ENCODE measurements at regions not wholly inside any gene's neighbourhood (a gene's known extent, or its start where the extent isn't known, plus 50 kb on each side); places are given as distances from the start of the nearest gene placed in this dataset.
"Not testable (repeated sequence)": the region's sequence is repeated elsewhere in the genome, so short reads cannot be mapped to it uniquely, and the experiment has no call there.

- DNase-seq (ENCODE audit: low read depth in 2 of 2), result no peak
Measured at GRCh38 chr13:21911646-21912298, 240.9 kb downstream of the FGF9 start.

GRCh38 chr13:21913010-21913409, 242.1 kb downstream of the FGF9 start:
- DNase-seq (ENCODE audit: low read depth in 2 of 2), result no peak

- no peak for DNase-seq (ENCODE audit: low read depth in 2 of 2)
Measured at GRCh38 chr13:21917086-21918015, 246.5 kb downstream of the FGF9 start.

DNA sequence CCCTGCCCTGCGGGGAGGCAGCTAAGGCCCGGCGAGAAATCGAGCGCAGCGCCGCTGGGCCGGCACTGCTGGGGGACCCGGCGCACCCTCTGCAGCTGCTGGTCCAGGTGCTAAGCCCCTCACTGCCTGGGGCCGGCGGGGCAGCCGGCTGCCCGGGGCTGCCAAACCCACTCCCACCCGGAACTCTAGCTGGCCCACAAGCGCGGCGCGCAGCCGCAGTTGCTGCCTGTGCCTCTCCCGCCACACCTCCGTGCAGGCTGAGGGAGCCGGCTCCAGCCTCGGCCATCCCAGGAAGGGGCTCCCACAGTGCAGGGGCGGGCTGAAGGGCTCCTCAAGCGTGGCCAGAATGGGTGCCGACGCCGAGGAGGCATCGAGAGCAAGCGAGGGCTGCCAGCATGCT, 249.9 kb downstream of the FGF9 start:
- not testable (repeated sequence) for DNase-seq (ENCODE audit: low read depth in 2 of 2)

DNA sequence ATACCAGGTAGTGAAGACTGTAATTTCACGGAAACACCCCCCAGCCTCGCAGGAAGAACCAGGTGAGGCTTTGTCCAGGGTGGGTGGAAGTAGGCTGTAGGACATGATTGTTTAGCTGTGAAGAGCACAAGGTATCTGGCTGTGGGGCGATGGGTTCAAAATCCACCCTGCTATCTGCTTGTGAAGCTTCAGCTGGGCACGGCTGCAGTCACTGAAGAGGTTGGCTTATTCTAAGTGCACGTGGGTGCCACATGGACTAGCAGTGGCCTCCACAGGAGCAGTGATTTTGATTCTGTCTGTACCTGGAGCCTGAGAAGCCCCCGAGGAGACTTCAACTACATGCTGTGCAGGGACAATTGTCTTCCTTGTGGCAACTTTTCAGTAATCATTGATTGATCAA, 254.1 kb downstream of the FGF9 start:
- no peak for DNase-seq (ENCODE audit: low read depth in 2 of 2)

DNA sequence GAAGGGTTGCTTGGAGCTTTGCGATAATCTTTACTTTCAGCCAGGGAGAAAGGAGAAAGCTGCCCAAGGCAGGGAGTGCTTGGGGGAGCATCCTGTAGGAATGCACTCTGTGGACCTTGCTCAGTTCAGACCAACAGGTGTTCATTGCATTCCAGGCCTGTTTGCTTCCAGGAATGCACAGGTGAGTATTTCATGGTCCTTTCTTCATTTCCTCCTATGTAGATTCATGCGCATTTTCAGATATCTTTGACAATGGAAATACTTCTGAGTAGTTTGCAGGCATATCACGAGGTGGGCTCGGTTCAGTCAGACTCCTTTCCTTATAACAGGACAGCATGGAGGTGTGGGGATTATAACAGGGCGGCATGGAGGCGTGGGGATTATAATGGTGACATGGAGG, 254.8 kb downstream of the FGF9 start:
- DNase-seq (ENCODE audit: low read depth in 2 of 2), result no peak

GRCh38 chr13:21929400-21929799, 258.5 kb downstream of the FGF9 start:
- no peak for DNase-seq (ENCODE audit: low read depth in 2 of 2)

GRCh38 chr13:21930536-21930935, 259.7 kb downstream of the FGF9 start:
- DNase-seq (ENCODE audit: low read depth in 2 of 2), result no peak

DNA sequence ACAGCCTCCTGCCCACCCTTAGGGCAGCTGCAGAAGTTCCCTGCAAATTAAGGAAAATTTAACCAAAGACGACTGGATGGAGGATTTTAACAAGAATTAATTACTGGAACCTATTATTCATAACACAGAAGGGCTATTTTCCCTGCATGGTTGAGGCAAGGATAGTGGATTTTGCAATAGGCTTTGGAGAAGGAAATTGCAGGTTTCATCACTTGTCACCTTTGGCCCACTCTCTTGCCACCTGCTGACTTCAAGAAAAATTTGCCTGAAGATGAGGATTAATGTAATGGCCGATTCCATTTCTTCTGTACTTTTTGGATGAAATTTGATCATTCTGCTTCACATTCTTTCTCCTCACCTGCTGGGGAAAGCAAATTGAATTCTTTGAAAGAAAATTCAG, 261.7 kb downstream of the FGF9 start:
- no peak for DNase-seq (ENCODE audit: low read depth in 2 of 2)

DNA sequence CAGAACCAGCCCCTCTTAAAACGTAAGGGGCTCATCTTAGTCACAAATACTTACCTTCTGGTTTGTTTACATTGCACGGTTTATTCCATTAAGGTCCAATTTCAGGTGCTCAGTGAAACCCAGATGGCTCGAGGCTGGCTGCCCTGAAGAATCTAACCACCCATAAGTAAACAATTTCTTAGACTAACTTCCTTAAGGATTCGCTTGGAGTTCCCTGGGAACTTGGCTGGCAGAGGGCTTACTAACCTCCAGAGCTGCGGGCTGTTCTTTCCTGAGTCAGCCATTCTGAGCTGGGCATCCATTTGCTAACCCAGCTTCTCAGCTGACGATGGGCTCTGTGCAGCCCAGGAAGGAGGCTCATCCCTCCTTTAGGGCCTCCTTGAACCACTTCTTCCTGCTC, 262.1 kb downstream of the FGF9 start:
- no peak for DNase-seq (ENCODE audit: low read depth in 2 of 2)

- DNase-seq (ENCODE audit: low read depth in 2 of 2), result no peak
Measured at GRCh38 chr13:21934284-21934683, 263.4 kb downstream of the FGF9 start.

- DNase-seq (ENCODE audit: low read depth in 2 of 2), result no peak
Measured at GRCh38 chr13:21936674-21937073, 265.8 kb downstream of the FGF9 start.

DNA sequence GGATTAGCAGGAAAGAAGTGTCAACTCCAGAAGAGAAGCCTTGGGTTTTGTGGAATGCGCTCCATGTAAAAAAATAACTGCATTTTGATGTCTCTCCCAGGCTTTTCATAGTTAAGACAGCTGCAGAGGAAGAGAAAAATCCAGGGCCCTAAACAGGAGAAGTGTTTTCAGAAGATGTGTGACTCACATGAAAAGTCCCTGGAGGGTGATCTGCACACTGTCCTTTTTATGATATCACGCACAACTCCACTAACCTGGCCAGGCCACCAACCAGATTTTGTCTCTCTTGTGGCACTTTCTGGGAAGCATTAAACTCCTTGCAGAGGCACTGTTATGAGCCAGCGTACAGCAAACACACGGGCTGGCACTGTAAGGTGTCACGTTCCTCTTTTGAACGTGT, 267.3 kb downstream of the FGF9 start:
- no peak for DNase-seq (ENCODE audit: low read depth in 2 of 2)

- DNase-seq (ENCODE audit: low read depth in 2 of 2), result no peak
Measured at GRCh38 chr13:21938636-21939035, 267.8 kb downstream of the FGF9 start.

- DNase-seq (ENCODE audit: low read depth in 2 of 2), result no peak
Measured at GRCh38 chr13:21942061-21942460, 271.2 kb downstream of the FGF9 start.

DNA sequence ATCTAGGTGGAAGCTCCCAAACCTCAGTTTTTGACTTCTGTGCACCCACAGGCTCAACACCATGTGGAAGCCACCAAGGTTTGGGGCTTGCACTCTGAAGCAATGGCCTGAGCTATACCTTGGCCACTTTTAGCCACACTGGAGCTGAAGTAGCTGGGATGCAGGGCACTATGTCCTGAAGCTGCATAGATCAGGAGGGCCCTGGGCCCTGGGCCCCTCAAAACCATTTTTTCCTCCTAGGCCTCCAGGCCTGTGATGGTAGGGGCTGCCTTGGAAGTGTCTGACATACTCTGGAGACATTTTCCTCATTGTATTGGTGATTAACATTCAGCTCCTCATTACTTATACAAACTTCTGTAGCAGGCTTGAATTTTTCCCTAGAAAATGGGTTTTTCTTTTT, 273.7 kb downstream of the FGF9 start:
- no peak for DNase-seq (ENCODE audit: low read depth in 2 of 2)

DNA sequence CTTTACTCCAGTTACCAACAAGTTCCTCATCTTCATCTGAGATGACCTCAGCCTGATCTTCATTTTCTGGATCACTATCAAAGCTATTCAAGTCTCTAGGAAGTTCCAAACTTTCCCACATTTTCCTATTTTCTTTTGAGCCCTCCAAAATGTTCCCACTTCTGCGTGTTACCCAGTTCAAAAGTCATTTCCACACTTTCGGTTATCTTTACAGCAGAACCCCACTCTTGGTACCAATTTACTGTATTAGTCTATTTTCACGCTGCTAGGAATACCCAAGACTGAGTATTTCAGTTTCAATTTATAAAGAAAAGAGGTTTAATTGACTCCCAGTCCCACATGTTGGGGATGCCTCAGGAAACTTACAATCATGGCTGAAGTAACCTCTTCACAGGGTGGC, 274.3 kb downstream of the FGF9 start:
- no peak for DNase-seq (ENCODE audit: low read depth in 2 of 2)

DNA sequence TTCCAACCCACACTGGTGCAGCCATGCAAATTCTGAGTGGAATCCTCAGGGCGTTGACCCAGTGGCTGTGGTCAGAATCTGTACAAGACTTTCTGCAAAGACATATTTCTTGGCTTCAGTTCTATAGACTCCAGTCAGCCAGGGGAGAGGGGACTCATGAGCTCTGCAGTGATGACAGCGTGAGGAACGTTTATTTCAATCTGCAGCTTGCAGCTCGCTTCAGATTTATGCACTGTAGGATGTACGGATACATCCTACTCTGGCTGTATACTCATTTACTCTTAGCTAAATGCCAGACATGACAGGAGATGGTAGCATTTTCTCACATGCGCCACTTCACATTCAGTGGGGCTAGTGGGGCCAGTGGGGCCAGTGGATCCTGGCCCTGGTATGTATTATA, 276.1 kb downstream of the FGF9 start:
- no peak for DNase-seq (ENCODE audit: low read depth in 2 of 2)

DNA sequence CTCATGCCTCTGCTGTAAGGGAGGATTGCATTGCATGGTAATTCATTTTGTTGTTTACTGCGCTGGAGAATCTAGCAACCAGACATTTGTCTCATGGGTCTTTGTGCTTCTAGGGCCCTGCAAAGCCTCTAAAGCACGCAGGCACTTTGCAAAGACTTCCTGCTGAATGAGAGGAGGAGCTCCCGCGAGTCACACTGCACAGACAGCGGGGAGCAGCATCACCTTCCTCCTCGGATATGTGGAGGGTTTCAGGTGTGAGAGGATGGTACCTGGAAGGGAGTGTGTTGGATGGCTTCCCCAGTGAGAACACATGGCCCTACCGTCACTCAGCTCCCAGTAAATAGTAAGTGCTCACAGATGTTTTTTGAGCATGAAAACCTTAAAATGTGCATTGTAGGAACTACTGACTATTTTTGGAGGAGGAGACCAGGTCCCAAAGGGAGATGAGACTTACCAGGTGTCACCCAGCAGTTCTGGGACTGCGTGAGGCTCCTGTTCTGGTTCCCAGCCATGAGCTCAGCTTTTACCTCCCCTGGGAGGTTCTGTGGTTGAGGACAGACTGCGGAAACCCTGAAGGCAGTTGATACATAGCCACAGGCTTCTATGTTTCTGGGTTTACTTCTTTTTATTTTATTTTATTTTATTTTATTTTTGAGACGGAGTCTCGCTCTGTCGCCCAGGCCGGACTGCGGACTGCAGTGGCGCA, 278.0 kb downstream of the FGF9 start:
- no peak for DNase-seq (ENCODE audit: low read depth in 2 of 2)

DNA sequence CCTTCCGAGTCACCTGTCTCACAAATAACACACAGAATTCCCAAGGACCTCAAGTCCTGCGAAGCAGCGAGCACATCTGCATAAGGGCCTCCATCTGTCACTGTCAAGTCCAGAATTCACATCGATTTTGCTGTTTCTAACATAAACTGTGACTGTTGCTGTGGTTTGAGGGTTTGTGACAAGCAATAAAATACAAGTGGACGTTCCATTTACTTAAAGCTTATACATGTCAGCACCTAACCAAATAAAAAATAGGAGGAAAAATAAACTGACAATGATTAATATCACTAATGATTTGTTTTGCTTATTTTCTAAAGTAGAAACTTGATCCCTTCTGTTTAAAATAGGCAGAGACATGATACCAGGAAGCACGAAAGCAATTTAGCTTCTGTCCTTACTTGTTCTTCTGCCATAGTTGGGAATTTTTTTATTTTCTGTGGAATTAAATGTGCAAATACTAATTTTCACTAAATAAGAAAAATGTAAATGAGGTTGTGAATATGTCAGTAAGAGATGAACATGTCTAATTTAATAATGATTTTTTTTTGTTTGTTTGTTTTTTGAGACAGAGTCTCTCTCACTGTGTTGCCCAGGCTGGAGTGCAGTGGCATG, 279.1 kb downstream of the FGF9 start:
- no peak for DNase-seq (ENCODE audit: low read depth in 2 of 2)

DNA sequence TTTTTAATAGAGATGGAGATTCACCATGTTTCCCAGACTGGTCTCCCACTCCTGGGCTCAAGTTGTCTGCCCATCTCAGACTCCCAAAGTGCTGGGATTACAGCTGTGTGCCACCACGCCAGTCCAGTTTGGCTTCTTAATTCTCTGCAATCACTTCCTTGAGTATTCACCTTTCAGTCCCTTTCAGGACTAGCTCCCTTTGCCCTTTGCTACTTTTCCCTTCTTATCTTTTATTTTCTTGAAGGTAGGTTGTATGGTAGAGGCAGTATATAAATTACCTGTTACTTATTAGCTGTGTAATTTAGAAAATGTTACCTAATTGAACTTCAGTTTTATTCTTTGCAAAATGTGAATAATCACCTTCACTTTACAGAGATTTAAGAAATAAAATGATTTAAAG, 285.8 kb downstream of the FGF9 start:
- DNase-seq (ENCODE audit: low read depth in 2 of 2), result no peak

DNA sequence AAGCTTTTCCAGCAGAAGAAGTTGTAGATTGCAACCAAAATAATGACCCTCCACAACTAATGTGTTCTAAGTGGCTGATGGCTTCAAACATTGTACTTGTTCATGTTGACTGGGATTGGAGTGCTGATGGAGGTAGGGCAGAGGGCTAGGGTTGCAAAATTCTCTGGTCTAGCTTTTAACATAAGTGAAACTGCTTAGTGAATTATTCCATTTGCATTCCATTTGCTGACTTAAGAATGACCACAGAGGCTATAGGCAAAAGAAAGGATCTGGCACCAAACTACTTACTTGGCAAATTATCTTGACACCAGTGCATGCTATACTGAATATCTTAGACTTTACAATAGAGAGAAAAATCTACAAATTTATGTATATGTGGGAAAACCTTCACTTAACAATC, 287.0 kb downstream of the FGF9 start:
- DNase-seq (ENCODE audit: low read depth in 2 of 2), result no peak

All from activated CD4-positive, alpha-beta T cell treated with anti-CD3 and anti-CD28 coated beads for 24 hours (primary cell).